Thyroid gland (tissue), 4 donors: ENCODE measurements at regions not wholly inside any gene's neighbourhood (a gene's known extent, or its start where the extent isn't known, plus 50 kb on each side); places are given as distances from the start of the nearest gene placed in this dataset.
"Not testable (repeated sequence)": the region's sequence is repeated elsewhere in the genome, so short reads cannot be mapped to it uniquely, and the experiment has no call there.

Experiments used
- DNase-seq, 2 donors: peaks; one replicate each; pipeline ENCODE4 v3.0.0-alpha.2; 2019
- H3K27ac ChIP-seq, 3 donors: fragments of 200-600 bp; sonication (generic); 1 replicate in 2 of 3; 2 replicates in 1 of 3; pipeline ENCODE4 v1.5.1; 2016 to 2019; ENCODE audit warnings: mild to moderate bottlenecking in 1 of 3, moderate library complexity in 1 of 3
- H3K27me3 ChIP-seq: fragments of 200-600 bp; sonication (generic); one replicate; pipeline ENCODE4 v1.5.1; 2019
- H3K36me3 ChIP-seq, 2 donors: fragments of 200-600 bp; sonication (generic); one replicate each; pipeline ENCODE4 v1.5.1; 2016 to 2019
- H3K4me1 ChIP-seq, 2 donors: fragments of 200-600 bp; sonication (generic); one replicate each; pipeline ENCODE4 v1.5.1; 2017 to 2019
- H3K4me3 ChIP-seq, 3 donors: fragments of 200-600 bp; sonication (generic); replicated peaks in 1 of 3; 1 replicate in 2 of 3; 2 replicates in 1 of 3; pipeline ENCODE4 v1.5.1; 2016; ENCODE audit warnings: mild to moderate bottlenecking in 1 of 3
- H3K9me3 ChIP-seq: fragments of 200-600 bp; sonication (generic); one replicate; pipeline ENCODE4 v1.5.1; 2017
- CTCF ChIP-seq, 6 experiments: fragments of 200-600 bp in 3 of 6; fragments of 450-650 bp in 3 of 6; sonication (generic) in 3 of 6; IDR thresholded peaks; one replicate each; pipeline ENCODE4 v1.5.1; 2016 to 2019; ENCODE audit warnings: antibody characterized with exemption in 6 of 6, mild to moderate bottlenecking in 2 of 6, inconsistent platforms in 1 of 6, moderate library complexity in 1 of 6
- POLR2A ChIP-seq, 2 donors: fragments of 450-650 bp; IDR thresholded peaks; one replicate each; pipeline ENCODE4 v1.6.1; 2017; ENCODE audit warnings: antibody characterized with exemption in 2 of 2, mild to moderate bottlenecking in 2 of 2, moderate library complexity in 1 of 2
- WGBS, 2 donors: methylation state at CpG; one replicate each; pipeline ENCODE4 v1.1.5; 2017; 5-methylcytosine and 5-hydroxymethylcytosine counted together
- intact Hi-C: fragments of 100-400 bp; cut with DNase I; formaldehyde crosslinking; loops from one replicate; pipeline ENCODE4 v1.15.1; 2023

- H3K4me1 ChIP-seq = no peaks in the 10 kb centered on the region
- intact Hi-C loops = no loop called here
- WGBS, 2 donors = 71% methylated on average over 1 of the region's 5 CpGs; no CpG with 5 or more reads in 1 of the 2 donors
- H3K27me3 ChIP-seq = no peaks in the 10 kb centered on the region
- no peaks in the 10 kb centered on the region for H3K36me3 ChIP-seq
- DNase-seq = no peak
- TF ChIP-seq POLR2A (IDR thresholded peaks at IDR 0.05) = no peak
- TF ChIP-seq CTCF (IDR thresholded peaks at IDR 0.05) = no peak
- no peaks in the 10 kb centered on the region for H3K9me3 ChIP-seq
- H3K4me3 ChIP-seq = no peak overlapping the region
- no peak overlapping the region for H3K27ac ChIP-seq
Observed at GRCh38 chr7:155237730-155238129, 59.9 kb upstream of the INSIG1 start.

- H3K27me3 ChIP-seq, intact Hi-C loops: not testable (repeated sequence)
Observed at GRCh38 chr7:155239431-155240087, 58.1 kb upstream of the INSIG1 start.

GRCh38 chr7:155244675-155245074 lies 53.0 kb upstream of the INSIG1 start:
- DNase-seq = no peak
- no peaks in the 10 kb centered on the region for H3K36me3 ChIP-seq
- H3K27ac ChIP-seq = no peak overlapping the region
- intact Hi-C loops = no loop called here
- no peaks in the 10 kb centered on the region for H3K9me3 ChIP-seq
- no peaks in the 10 kb centered on the region for H3K27me3 ChIP-seq
- WGBS, 2 donors = 90 to 94% methylated on average over 5 of the region's 5 CpGs
- H3K4me3 ChIP-seq = no peak overlapping the region
- no peaks in the 10 kb centered on the region for H3K4me1 ChIP-seq
- no peak for TF ChIP-seq POLR2A (IDR thresholded peaks at IDR 0.05)
- no peak for TF ChIP-seq CTCF (IDR thresholded peaks at IDR 0.05)

More at GRCh38 chr7:155239431-155240087, 58.1 kb upstream of the INSIG1 start:
- not testable (repeated sequence) for H3K9me3 ChIP-seq, H3K4me1 ChIP-seq, DNase-seq, H3K27ac ChIP-seq, H3K36me3 ChIP-seq, H3K4me3 ChIP-seq
- 74 to 79% methylated on average over 14 of the region's 14 CpGs for WGBS, 2 donors

GRCh38 chr7:155247479-155248365 lies 50.0 kb upstream of the INSIG1 start:
- 90 to 95% methylated on average over 7 to 12 of the region's 14 CpGs for WGBS, 2 donors

More at GRCh38 chr7:155247479-155248365, 50.0 kb upstream of the INSIG1 start:
- H3K36me3 ChIP-seq = no peaks in the 10 kb centered on the region
- no peaks in the 10 kb centered on the region for H3K4me1 ChIP-seq
- intact Hi-C loops = no loop called here
- no peak overlapping the region for H3K4me3 ChIP-seq
- no peak for DNase-seq
- H3K9me3 ChIP-seq = no peaks in the 10 kb centered on the region
- no peak overlapping the region for H3K27ac ChIP-seq
- TF ChIP-seq CTCF (IDR thresholded peaks at IDR 0.05) (no peak), POLR2A (IDR thresholded peaks at IDR 0.05) (no peak)
- no peaks in the 10 kb centered on the region for H3K27me3 ChIP-seq
